ENCODE measurements at regions not wholly inside any gene's neighbourhood (a gene's known extent, or its start where the extent isn't known, plus 50 kb on each side); places are given as distances from the start of the nearest gene placed in this dataset.

GRCh38 chr2:53511549-53511948 lies 256.1 kb upstream of the CHAC2 start (continued):
- TF ChIP-seq E2F6 (IDR thresholded peaks at IDR 0.05; ENCODE audit: borderline replicate concordance, low read depth) = no peak
- no peak for TF ChIP-seq CBX8 (IDR thresholded peaks at IDR 0.05)
- no peak for TF ChIP-seq USF2 (IDR thresholded peaks at IDR 0.05)
- TF ChIP-seq CHD4 (IDR thresholded peaks at IDR 0.05; ENCODE audit: borderline replicate concordance) = no peak

GRCh38 chr2:53510401-53510800 lies 257.2 kb upstream of the CHAC2 start:
- ATAC-seq (no peak), DNase-seq (ENCODE audit: low read depth in 1 of 2, low spot score in 1 of 2) (no peak), FAIRE-seq (no peak)
- TF ChIP-seq ATOH8 (CRISPR knock-in tag; IDR thresholded peaks at IDR 0.05; ENCODE audit: low read depth) (no peak), BCL3 (IDR thresholded peaks at IDR 0.05) (no peak), CHD2 (IDR thresholded peaks at IDR 0.05; ENCODE audit: low read length, partially characterized antibody) (no peak), FOXS1 (CRISPR knock-in tag; IDR thresholded peaks at IDR 0.05) (no peak), SREBF2 (IDR thresholded peaks at IDR 0.05) (no peak), PBX3 (IDR thresholded peaks at IDR 0.05) (no peak), HDAC2 (IDR thresholded peaks at IDR 0.05) (no peak), KDM1A (IDR thresholded peaks at IDR 0.05; ENCODE audit: low read depth) (no peak), EHF (CRISPR knock-in tag; IDR thresholded peaks at IDR 0.05) (no peak), REST (IDR thresholded peaks at IDR 0.05) (no peak)
- no peak overlapping the region for H3K27ac ChIP-seq
- H3K9me3 ChIP-seq = no peaks in the 10 kb centered on the region
- WGBS (ENCODE audit: missing lambda C conversion rate) = 29% methylated on average over 4 of the region's 4 CpGs
- ChIA-PET CTCF (no interaction called here), POLR2A (no interaction called here)
- no peak overlapping the region for H3K4me2 ChIP-seq
- no peak overlapping the region for H3K4me3 ChIP-seq
- H3K4me1 ChIP-seq = no peaks in the 10 kb centered on the region

GRCh38 chr2:53509831-53510388 lies 257.7 kb upstream of the CHAC2 start:
- DNase-seq (ENCODE audit: low read depth in 1 of 2, low spot score in 1 of 2) (no peak), ATAC-seq (no peak), FAIRE-seq (no peak)
- 53% methylated on average over 9 of the region's 9 CpGs for WGBS (ENCODE audit: missing lambda C conversion rate)
- ChIA-PET CTCF (no interaction called here), POLR2A (no interaction called here)
- no peaks in the 10 kb centered on the region for H3K4me1 ChIP-seq
- no peak overlapping the region for H3K4me3 ChIP-seq
- no peaks in the 10 kb centered on the region for H3K9me3 ChIP-seq
- H3K27ac ChIP-seq = no peak overlapping the region
- H3K4me2 ChIP-seq = no peak overlapping the region
- no peak for TF ChIP-seq TFCP2L1 (CRISPR knock-in tag; IDR thresholded peaks at IDR 0.05)
- TF ChIP-seq REST (IDR thresholded peaks at IDR 0.05) = no peak
- TF ChIP-seq NPAS2 (CRISPR knock-in tag; IDR thresholded peaks at IDR 0.05; ENCODE audit: borderline replicate concordance) = no peak
- TF ChIP-seq JUNB (IDR thresholded peaks at IDR 0.05) = no peak
- TF ChIP-seq RFX5 (IDR thresholded peaks at IDR 0.05) = no peak
- TF ChIP-seq POLR2AphosphoS2 (conservative IDR thresholded peaks at IDR 0.05; ENCODE audit: low read length) = no peak
- TF ChIP-seq SMC3 (IDR thresholded peaks at IDR 0.05) = no peak
- TF ChIP-seq PHF8 (IDR thresholded peaks at IDR 0.05; ENCODE audit: borderline replicate concordance, low read depth) = no peak
- no peak for TF ChIP-seq HDAC2 (IDR thresholded peaks at IDR 0.05)
- no peak for TF ChIP-seq NFE2L2 (conservative IDR thresholded peaks at IDR 0.05; ENCODE audit: low read length)
- no peak for TF ChIP-seq MAZ (IDR thresholded peaks at IDR 0.05; ENCODE audit: borderline replicate concordance, low read depth, low read length)

Data from A549 (cell line).